Heart right ventricle (tissue), 16 donors: ENCODE measurements at regions not wholly inside any gene's neighbourhood (a gene's known extent, or its start where the extent isn't known, plus 50 kb on each side); places are given as distances from the start of the nearest gene placed in this dataset.

ENCODE experiments used
- ATAC-seq, 8 donors: fragments of 200-7000 bp; cut with Tn5 transposase; one replicate each; pipeline ENCODE4 v1.9.1; 2020; ENCODE audit warnings: mild to moderate bottlenecking in 8 of 8, moderate library complexity in 8 of 8, moderate number of reproducible peaks in 1 of 8
- DNase-seq, 2 donors: peaks; one replicate each; pipeline ENCODE4 v3.0.0-alpha.2; 2020
- H3K27ac ChIP-seq, 10 donors: fragments of 200-600 bp; sonication (generic) in 2 of 10; one replicate each; pipeline versions ENCODE4 v1.5.0 to v1.8.0; 2020 to 2022; ENCODE audit warnings: mild to moderate bottlenecking in 3 of 10
- H3K27me3 ChIP-seq, 7 donors: fragments of 200-600 bp; one replicate each; pipeline ENCODE4 v1.8.0; 2021 to 2022; ENCODE audit warnings: mild to moderate bottlenecking in 2 of 7
- H3K36me3 ChIP-seq, 9 donors: fragments of 200-600 bp; sonication (generic) in 1 of 9; one replicate each; pipeline versions ENCODE4 v1.5.0 to v1.8.0; 2020 to 2022; ENCODE audit warnings: mild to moderate bottlenecking in 2 of 9
- H3K4me1 ChIP-seq, 9 donors: fragments of 200-600 bp; sonication (generic) in 1 of 9; one replicate each; pipeline versions ENCODE4 v1.5.0 to v1.8.0; 2020 to 2022; ENCODE audit warnings: mild to moderate bottlenecking in 4 of 9
- H3K4me3 ChIP-seq, 10 donors: fragments of 200-600 bp; sonication (generic) in 2 of 10; one replicate each; pipeline versions ENCODE4 v1.5.0 to v1.8.0; 2020 to 2022; ENCODE audit warnings: mild to moderate bottlenecking in 7 of 10, moderate library complexity in 2 of 10
- H3K9me3 ChIP-seq, 11 donors: fragments of 200-600 bp in 10 of 11; sonication (generic) in 2 of 11; one replicate each; pipeline versions ENCODE4 v1.5.0 to v1.8.0; 2013 to 2022; ENCODE audit warnings: mild to moderate bottlenecking in 2 of 11, control low read depth in 1 of 11, moderate library complexity in 1 of 11
- CTCF ChIP-seq, 9 donors: fragments of 200-600 bp; sonication (generic) in 2 of 9; IDR thresholded peaks; one replicate each; pipeline versions ENCODE4 v1.5.0 to v1.8.0; 2021 to 2022; ENCODE audit warnings: antibody characterized with exemption in 9 of 9, mild to moderate bottlenecking in 5 of 9, moderate library complexity in 1 of 9
- WGBS, 2 donors: extraction: QIAGEN DNeasy Blood & Tissue Kit; methylation state at CpG; one replicate each; pipeline ENCODE4 v1.1.7; 2013; ENCODE audit warnings: inconsistent platforms in 1 of 2; 5-methylcytosine and 5-hydroxymethylcytosine counted together
- intact Hi-C, 10 donors: fragments of 100-400 bp; cut with DNase I; formaldehyde crosslinking; loops; one replicate each; pipeline versions ENCODE4 v1.11.1 to v1.14.2; 2022
- donor health status: Arrhythmogenic right ventricular cardiomyopathy.
- donor health status: ischemic (EF 13 %, LVEDD 7.1; RV severe dilation, severe dysfunction).
- donor health status: healthy with polysubstance abuse.
- donor health status: DM: no; HTN: yes; CAD: no.
- donor health status: DM: no; HTN: no; CAD: no.
- donor health status: ischemic (EF 25% LVEDD 6.9; RV normal size, moderate dysfunction).
- donor health status: ischemic (EF 25% LVEDD 5.7; RV mildly dilated, moderate dysfunction).
- donor health status: healthy.
- donor health status: DM: yes; HTN: yes; CAD: no.
- donor health status: Ischemic cardiomyopathy.
- donor health status: ischemic (EF 35%, LVEDD 5.7; RV mildly dilated, moderate dysfunction).
- donor health status: nonischemic (EF 11% LVEDD 7.7; RV severe dilation, severe dysfunction).
- donor health status: DM: yes; HTN: yes; CAD: no.
- donor health status: PGD.
- donor health status: ischemic (EF 29% LVEDD 5.4; RV normal size, mild dysfunction).
- donor health status: nonischemic (EF 23%, LVEDD 6.1; RV moderate dilation, normal function).

DNA sequence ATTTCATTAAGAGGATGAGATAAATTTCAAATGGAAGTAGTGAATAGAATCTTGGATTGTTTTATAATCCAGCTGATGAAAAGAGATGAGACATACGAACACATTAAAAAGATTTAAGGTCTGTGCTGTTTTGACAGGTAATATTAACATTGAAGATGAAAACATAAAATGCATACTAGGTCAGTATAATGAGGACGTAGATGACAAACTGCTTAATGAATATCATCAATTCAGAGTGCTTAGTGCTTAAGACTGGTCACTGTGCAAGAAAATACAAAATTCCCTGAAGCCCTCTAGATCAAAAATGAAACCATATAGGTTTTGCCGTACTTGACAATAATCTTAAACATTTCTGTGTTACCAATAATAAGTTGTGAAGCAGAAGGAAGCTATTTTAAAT is 173.4 kb upstream of the THRB start:
- H3K4me3 ChIP-seq: no peak overlapping the region
- H3K27me3 ChIP-seq: no peaks in the 10 kb centered on the region
- intact Hi-C loops: no loop called here
- H3K4me1 ChIP-seq: no peaks in the 10 kb centered on the region
- H3K27ac ChIP-seq: no peak overlapping the region
- H3K36me3 ChIP-seq: no peaks in the 10 kb centered on the region
- WGBS, 2 donors: 89 to 91% methylated on average over 3 of the region's 3 CpGs
- no peak for DNase-seq
- no peaks in the 10 kb centered on the region for H3K9me3 ChIP-seq
- ATAC-seq: no peak
- no peak for TF ChIP-seq CTCF (IDR thresholded peaks at IDR 0.05)

- Histone ChIP-seq H3K27ac (no peak overlapping the region), H3K4me1 (no peaks in the 10 kb centered on the region), H3K27me3 (no peaks in the 10 kb centered on the region), H3K36me3 (no peaks in the 10 kb centered on the region), H3K4me3 (no peak overlapping the region), H3K9me3 (no peaks in the 10 kb centered on the region)
- no peak for TF ChIP-seq CTCF (IDR thresholded peaks at IDR 0.05)
- 89 to 95% methylated on average over 3 of the region's 3 CpGs for WGBS, 2 donors
- intact Hi-C loops: no loop called here
- no peak for ATAC-seq
- DNase-seq: no peak
These were observed 176.2 kb upstream of the THRB start for GRCh38 chr3:24670871-24671270.

DNA sequence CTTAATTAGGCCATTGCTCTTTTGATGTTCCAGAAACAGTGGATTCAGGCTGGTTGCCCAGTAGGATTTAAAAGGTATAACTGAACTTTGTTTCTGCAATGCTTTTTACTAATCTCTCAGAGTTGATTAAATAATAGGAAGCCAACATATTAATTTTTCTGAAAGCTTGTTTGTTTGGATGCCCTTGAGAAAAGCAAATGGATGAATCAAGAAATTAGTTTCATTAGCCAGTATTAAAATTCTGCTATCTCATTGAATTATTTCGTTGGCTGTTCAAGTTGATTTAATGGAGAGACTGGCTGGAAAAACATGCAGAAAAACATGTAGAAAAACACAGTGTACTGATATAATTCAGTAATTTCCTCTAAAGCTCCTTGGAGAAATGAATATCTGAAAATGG is 178.9 kb upstream of the THRB start:
- no peak for DNase-seq

DNA sequence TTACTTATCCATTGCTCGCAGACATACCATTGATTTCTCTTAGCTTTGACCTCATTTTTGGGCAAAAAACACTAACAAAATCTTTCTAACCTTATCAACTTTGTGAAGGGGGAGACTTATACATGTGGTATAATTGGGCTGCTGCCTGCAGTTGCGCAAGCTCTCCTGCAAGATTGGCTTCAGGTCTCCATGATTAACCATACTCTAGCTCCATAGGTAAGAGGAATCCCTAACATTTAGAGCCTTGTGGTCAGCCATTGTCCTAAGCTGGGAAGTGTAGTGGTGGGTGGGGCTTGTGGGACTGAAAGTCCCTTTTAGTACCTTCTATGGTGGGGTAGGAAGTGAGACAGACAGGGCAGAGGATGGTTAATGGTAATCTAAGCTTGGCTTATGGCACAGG is 179.6 kb upstream of the THRB start:
- Histone ChIP-seq H3K9me3 (no peaks in the 10 kb centered on the region), H3K36me3 (no peaks in the 10 kb centered on the region), H3K27ac (no peak overlapping the region), H3K4me3 (no peak overlapping the region), H3K4me1 (peaks cover 0 to 4% (median 0%) of the 10 kb centered on the region in 9 donors), H3K27me3 (peaks cover 0 to 3% (median 0%) of the 10 kb centered on the region in 7 donors)
- no peak for TF ChIP-seq CTCF (IDR thresholded peaks at IDR 0.05)
- 83 to 90% methylated on average over 2 of the region's 2 CpGs for WGBS, 2 donors
- no peak for ATAC-seq
- intact Hi-C loops: no loop called here
- no peak for DNase-seq

More for the DNA sequence above, 178.9 kb upstream of the THRB start:
- ATAC-seq: no peak
- Histone ChIP-seq H3K36me3 (no peaks in the 10 kb centered on the region), H3K4me1 (peaks cover 0 to 4% (median 0%) of the 10 kb centered on the region in 9 donors), H3K4me3 (no peak overlapping the region), H3K27me3 (peaks cover 0 to 3% (median 0%) of the 10 kb centered on the region in 7 donors), H3K9me3 (no peaks in the 10 kb centered on the region), H3K27ac (no peak overlapping the region)
- intact Hi-C loops: no loop called here
- 63 to 75% methylated on average over 1 of the region's 1 CpG for WGBS, 2 donors
- TF ChIP-seq CTCF (IDR thresholded peaks at IDR 0.05): no peak
